DND-41 (cell line): ENCODE measurements at regions not wholly inside any gene's neighbourhood (a gene's known extent, or its start where the extent isn't known, plus 50 kb on each side); places are given as distances from the start of the nearest gene placed in this dataset.

Experiments used
- ATAC-seq: fragments of 200-7000 bp; cut with Tn5 transposase; 3 replicates; pipeline ENCODE4 v1.9.1; 2021; ENCODE audit warnings: low read depth; ENCODE audit not compliant: insufficient read depth
- DNase-seq: peaks from one replicate; pipeline ENCODE4 v3.0.0-alpha.2; 2020
- H2AFZ ChIP-seq: 2 replicates; pipeline ENCODE4 v1.6.0; 2012; ENCODE audit warnings: low read depth, low read length
- H3K27ac ChIP-seq: 2 replicates; pipeline ENCODE4 v1.5.1; 2012; ENCODE audit warnings: low read length, inconsistent platforms
- H3K27me3 ChIP-seq: fragments of 200-600 bp; sonication (generic); 2 replicates; pipeline ENCODE4 v1.6.0; 2012; ENCODE audit warnings: low read length, mild to moderate bottlenecking, inconsistent platforms; ENCODE audit not compliant: insufficient read depth, poor library complexity
- H3K36me3 ChIP-seq: 2 replicates; pipeline ENCODE4 v1.5.1; 2012; ENCODE audit warnings: low read length, inconsistent platforms; ENCODE audit not compliant: insufficient read depth
- H3K4me1 ChIP-seq: 2 replicates; pipeline ENCODE4 v1.5.1; 2012; ENCODE audit warnings: mild to moderate bottlenecking, low read length; ENCODE audit not compliant: insufficient read depth
- H3K4me2 ChIP-seq: 2 replicates; pipeline ENCODE4 v1.6.0; 2012; ENCODE audit warnings: mild to moderate bottlenecking, moderate library complexity, low read length, inconsistent platforms; ENCODE audit not compliant: insufficient read depth
- H3K4me3 ChIP-seq, 2 experiments: fragments of 200-600 bp in 1 of 2; shearing (Covaris generic) in 1 of 2; 2 replicates each; pipeline ENCODE4 v1.5.1; 2012 to 2016; ENCODE audit warnings: inconsistent platforms in 2 of 2, low read length in 2 of 2, mild to moderate bottlenecking in 2 of 2, low read depth in 1 of 2, moderate library complexity in 1 of 2
- H3K79me2 ChIP-seq: 2 replicates; pipeline ENCODE4 v1.6.0; 2012; ENCODE audit warnings: low read length, inconsistent platforms; ENCODE audit not compliant: insufficient read depth
- H3K9ac ChIP-seq: 2 replicates; pipeline ENCODE4 v1.6.0; 2012; ENCODE audit warnings: low read depth, mild to moderate bottlenecking, inconsistent platforms, low read length, moderate library complexity
- H3K9me3 ChIP-seq: 2 replicates; pipeline ENCODE4 v1.5.1; 2012; ENCODE audit warnings: low read length, moderate library complexity, mild to moderate bottlenecking, inconsistent platforms; ENCODE audit not compliant: insufficient read depth, severe bottlenecking
- H4K20me1 ChIP-seq: 2 replicates; pipeline ENCODE4 v1.6.0; 2012; ENCODE audit warnings: low read length; ENCODE audit not compliant: insufficient read depth
- EZH2 ChIP-seq: IDR thresholded peaks from 3 replicates; pipeline ENCODE4 v1.6.1; 2012; ENCODE audit warnings: borderline replicate concordance, low read depth, mild to moderate bottlenecking, moderate library complexity, low read length, inconsistent platforms; ENCODE audit not compliant: severe bottlenecking
- TF ChIP-seq, protein P1 (sequence below): IDR thresholded peaks from 2 replicates; pipeline ENCODE4 v1.5.1; 2012; ENCODE audit warnings: borderline replicate concordance, low read length, moderate library complexity, mild to moderate bottlenecking; ENCODE audit not compliant: poor library complexity, severe bottlenecking; ENCODE audit errors: extremely low read depth

DNA sequence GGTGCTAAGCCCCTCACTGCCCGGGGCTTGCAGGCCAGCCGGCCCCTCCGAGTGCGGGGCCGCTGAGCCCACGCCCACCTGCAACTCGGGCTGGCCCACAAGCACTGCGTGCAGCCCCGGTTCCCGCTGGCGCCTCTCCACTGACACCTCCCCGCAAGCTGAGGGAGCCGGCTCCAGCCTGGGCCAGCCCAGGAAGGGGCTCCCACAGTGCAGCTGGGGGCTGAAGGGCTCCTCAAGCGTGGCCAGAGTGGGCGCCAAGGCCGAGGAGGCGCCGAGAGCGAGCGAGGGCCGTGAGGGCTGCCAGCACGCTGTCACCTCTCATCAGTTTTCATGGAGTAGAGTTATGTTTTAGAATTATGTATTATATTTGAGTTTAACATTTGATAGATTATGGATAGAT lies 176.5 kb upstream of the FAM78B start:
- ATAC-seq (no peak), DNase-seq (no peak)
- no peak overlapping the region for H3K4me2 ChIP-seq
- no peaks in the 10 kb centered on the region for H4K20me1 ChIP-seq
- no peak overlapping the region for H2AFZ ChIP-seq
- no peaks in the 10 kb centered on the region for H3K36me3 ChIP-seq
- H3K27ac ChIP-seq: no peak overlapping the region
- TF ChIP-seq, protein P1, sequence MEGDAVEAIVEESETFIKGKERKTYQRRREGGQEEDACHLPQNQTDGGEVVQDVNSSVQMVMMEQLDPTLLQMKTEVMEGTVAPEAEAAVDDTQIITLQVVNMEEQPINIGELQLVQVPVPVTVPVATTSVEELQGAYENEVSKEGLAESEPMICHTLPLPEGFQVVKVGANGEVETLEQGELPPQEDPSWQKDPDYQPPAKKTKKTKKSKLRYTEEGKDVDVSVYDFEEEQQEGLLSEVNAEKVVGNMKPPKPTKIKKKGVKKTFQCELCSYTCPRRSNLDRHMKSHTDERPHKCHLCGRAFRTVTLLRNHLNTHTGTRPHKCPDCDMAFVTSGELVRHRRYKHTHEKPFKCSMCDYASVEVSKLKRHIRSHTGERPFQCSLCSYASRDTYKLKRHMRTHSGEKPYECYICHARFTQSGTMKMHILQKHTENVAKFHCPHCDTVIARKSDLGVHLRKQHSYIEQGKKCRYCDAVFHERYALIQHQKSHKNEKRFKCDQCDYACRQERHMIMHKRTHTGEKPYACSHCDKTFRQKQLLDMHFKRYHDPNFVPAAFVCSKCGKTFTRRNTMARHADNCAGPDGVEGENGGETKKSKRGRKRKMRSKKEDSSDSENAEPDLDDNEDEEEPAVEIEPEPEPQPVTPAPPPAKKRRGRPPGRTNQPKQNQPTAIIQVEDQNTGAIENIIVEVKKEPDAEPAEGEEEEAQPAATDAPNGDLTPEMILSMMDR: no peak
- TF ChIP-seq EZH2: no peak
- no peaks in the 10 kb centered on the region for H3K79me2 ChIP-seq
- no peaks in the 10 kb centered on the region for H3K27me3 ChIP-seq
- H3K9me3 ChIP-seq: no peaks in the 10 kb centered on the region
- no peak overlapping the region for H3K9ac ChIP-seq
- no peak overlapping the region for H3K4me3 ChIP-seq
- no peaks in the 10 kb centered on the region for H3K4me1 ChIP-seq

DNA sequence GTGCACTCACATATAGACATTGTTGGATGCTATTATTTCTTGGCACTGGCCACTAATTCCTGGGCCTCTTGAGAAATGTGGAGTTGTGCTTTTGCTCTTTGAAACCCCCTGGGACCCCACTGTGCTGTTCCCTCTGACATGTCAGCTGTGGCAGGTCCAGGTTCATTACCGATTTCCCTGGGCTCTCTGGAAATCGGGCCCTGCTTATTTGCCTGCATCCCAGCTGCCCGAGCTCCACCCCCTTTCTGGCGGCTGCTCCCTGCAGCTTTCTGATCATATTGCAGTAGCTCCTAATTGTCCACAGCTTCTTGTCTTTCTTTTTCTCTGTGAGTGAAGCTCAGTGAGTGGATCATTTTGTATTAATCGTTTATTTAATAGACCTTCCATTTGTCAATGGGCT lies 183.7 kb upstream of the FAM78B start:
- DNase-seq (no peak), ATAC-seq (no peak)
- Histone ChIP-seq H3K9ac (no peak overlapping the region), H3K36me3 (no peaks in the 10 kb centered on the region), H3K9me3 (no peaks in the 10 kb centered on the region), H3K4me1 (no peaks in the 10 kb centered on the region), H3K27me3 (peaks cover 5% of the 10 kb centered on the region), H3K4me3 (no peak overlapping the region), H3K27ac (no peak overlapping the region), H4K20me1 (no peaks in the 10 kb centered on the region), H2AFZ (no peak overlapping the region), H3K4me2 (no peak overlapping the region), H3K79me2 (no peaks in the 10 kb centered on the region)
- TF ChIP-seq, protein P1: no peak
- TF ChIP-seq EZH2: no peak

DNA sequence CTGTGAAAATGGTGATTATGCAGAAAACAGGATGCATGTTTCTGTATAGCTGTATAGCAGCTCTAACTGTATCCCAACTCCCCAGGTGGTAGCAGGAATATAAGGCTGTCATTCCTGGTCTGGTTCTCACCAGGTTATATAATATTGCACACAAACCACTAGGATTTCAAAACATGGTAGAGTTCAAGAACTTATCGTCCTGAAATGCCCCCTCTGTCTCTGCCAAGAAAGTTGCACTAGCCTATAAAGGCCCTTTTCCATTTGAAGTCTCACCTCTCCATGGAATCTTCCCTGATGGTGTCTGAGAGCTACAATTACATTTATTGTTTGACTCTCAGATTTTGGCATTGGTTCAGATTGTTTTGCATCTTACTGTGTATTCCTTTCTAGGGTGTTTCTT lies 184.9 kb upstream of the FAM78B start:
- no peak overlapping the region for H2AFZ ChIP-seq
- no peaks in the 10 kb centered on the region for H4K20me1 ChIP-seq
- H3K9me3 ChIP-seq: no peaks in the 10 kb centered on the region
- H3K27me3 ChIP-seq: peaks cover 5% of the 10 kb centered on the region
- H3K4me3 ChIP-seq: no peak overlapping the region
- TF ChIP-seq, protein P1: no peak
- TF ChIP-seq EZH2: no peak
- no peak overlapping the region for H3K4me2 ChIP-seq
- H3K27ac ChIP-seq: no peak overlapping the region
- ATAC-seq (no peak), DNase-seq (no peak)
- H3K9ac ChIP-seq: no peak overlapping the region
- no peaks in the 10 kb centered on the region for H3K4me1 ChIP-seq
- H3K79me2 ChIP-seq: no peaks in the 10 kb centered on the region
- no peaks in the 10 kb centered on the region for H3K36me3 ChIP-seq

DNA sequence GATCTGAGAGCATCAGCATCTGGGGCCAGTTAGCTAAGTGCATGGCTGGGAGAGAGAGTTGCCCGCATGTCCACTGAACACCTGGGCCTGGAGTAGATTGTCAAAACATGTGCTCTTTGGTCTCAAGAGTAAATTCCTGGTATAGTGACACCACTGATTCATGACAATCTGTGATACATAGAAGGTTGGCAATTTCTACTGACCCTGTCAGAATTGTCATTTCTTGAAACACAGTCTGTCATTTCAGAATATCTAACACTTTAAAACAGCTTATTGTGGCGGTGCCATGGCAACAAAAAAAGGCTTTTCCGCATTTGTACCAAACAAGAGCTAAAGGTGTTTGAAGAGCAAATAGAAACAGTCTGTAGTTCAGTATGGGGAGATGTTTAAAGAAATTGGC lies 186.4 kb upstream of the FAM78B start:
- Histone ChIP-seq H3K4me1 (no peaks in the 10 kb centered on the region), H3K27ac (no peak overlapping the region)
- ATAC-seq: no peak

More for the DNA sequence above, 186.4 kb upstream of the FAM78B start:
- Histone ChIP-seq H3K27me3 (peaks cover 5% of the 10 kb centered on the region), H3K36me3 (no peaks in the 10 kb centered on the region), H2AFZ (no peak overlapping the region), H3K9ac (no peak overlapping the region), H4K20me1 (no peaks in the 10 kb centered on the region), H3K9me3 (no peaks in the 10 kb centered on the region), H3K79me2 (no peaks in the 10 kb centered on the region), H3K4me2 (no peak overlapping the region), H3K4me3 (no peak overlapping the region)
- DNase-seq: no peak
- no peak for TF ChIP-seq EZH2
